ENCODE measurements at regions not wholly inside any gene's neighbourhood (a gene's known extent, or its start where the extent isn't known, plus 50 kb on each side); places are given as distances from the start of the nearest gene placed in this dataset.

GRCh38 chr2:220114443-220114842 lies 487.0 kb downstream of the SLC4A3 start:
- H3K9me3 Mint-ChIP-seq = peaks cover 2 to 26% (median 5%) of the 10 kb centered on the region in 11 donors
- Histone ChIP-seq H3K4me3 (ENCODE audit: low read length) (no peak overlapping the region), H3K4me1 (ENCODE audit: control insufficient read depth in 2 of 2, insufficient read depth in 2 of 2, low read length in 2 of 2) (no peaks in the 10 kb centered on the region), H3K36me3 (ENCODE audit: control insufficient read depth in 2 of 3, insufficient read depth in 3 of 3, low read length in 3 of 3) (no peaks in the 10 kb centered on the region), H3K27me3 (ENCODE audit: control insufficient read depth in 2 of 2, insufficient read depth in 2 of 2, low read length in 2 of 2) (no peaks in the 10 kb centered on the region), H3K9me3 (ENCODE audit: control insufficient read depth in 2 of 3, low read length in 3 of 3) (no peaks in the 10 kb centered on the region), H3K27ac (ENCODE audit: low read depth, low read length) (no peak overlapping the region)
- H3K4me1 Mint-ChIP-seq = no peaks in the 10 kb centered on the region
- DNase-seq (no peak), ATAC-seq (no peak)
- POLR2A ChIA-PET = no interaction called here
- intact Hi-C loops (cut with micrococcal nuclease) = no loop called here
- H3K4me3 Mint-ChIP-seq = no peak overlapping the region
- CTCF ChIA-PET = no interaction called here
- H3K36me3 Mint-ChIP-seq = no peaks in the 10 kb centered on the region
- H3K27ac Mint-ChIP-seq = no peak overlapping the region
- peaks cover 0 to 3% (median 0%) of the 10 kb centered on the region in 5 donors for H3K27me3 Mint-ChIP-seq

GRCh38 chr2:220117025-220117424 lies 489.6 kb downstream of the SLC4A3 start:
- POLR2A ChIA-PET = no interaction called here
- H3K9me3 ChIP-seq (ENCODE audit: control insufficient read depth in 2 of 3, low read length in 3 of 3) = no peaks in the 10 kb centered on the region
- Mint-ChIP-seq H3K4me3 (no peak overlapping the region), H3K36me3 (no peaks in the 10 kb centered on the region), H3K9me3 (peaks cover 2 to 26% (median 5%) of the 10 kb centered on the region in 11 donors), H3K4me1 (no peaks in the 10 kb centered on the region), H3K27ac (no peak overlapping the region), H3K27me3 (peaks cover 0 to 3% (median 0%) of the 10 kb centered on the region in 5 donors)
- H3K4me3 ChIP-seq (ENCODE audit: low read length) = no peak overlapping the region
- no peak for ATAC-seq
- intact Hi-C loops (cut with micrococcal nuclease) = no loop called here
- no peak for DNase-seq
- H3K4me1 ChIP-seq (ENCODE audit: control insufficient read depth in 2 of 2, insufficient read depth in 2 of 2, low read length in 2 of 2) = no peaks in the 10 kb centered on the region
- no peaks in the 10 kb centered on the region for H3K27me3 ChIP-seq (ENCODE audit: control insufficient read depth in 2 of 2, insufficient read depth in 2 of 2, low read length in 2 of 2)
- CTCF ChIA-PET = no interaction called here
- H3K27ac ChIP-seq (ENCODE audit: low read depth, low read length) = no peak overlapping the region
- no peaks in the 10 kb centered on the region for H3K36me3 ChIP-seq (ENCODE audit: control insufficient read depth in 2 of 3, insufficient read depth in 3 of 3, low read length in 3 of 3)

- ChIA-PET CTCF (no interaction called here), POLR2A (no interaction called here)
- Histone ChIP-seq H3K27ac (ENCODE audit: low read depth, low read length) (no peak overlapping the region), H3K4me3 (ENCODE audit: low read length) (no peak overlapping the region), H3K9me3 (ENCODE audit: control insufficient read depth in 2 of 3, low read length in 3 of 3) (no peaks in the 10 kb centered on the region), H3K27me3 (ENCODE audit: control insufficient read depth in 2 of 2, insufficient read depth in 2 of 2, low read length in 2 of 2) (no peaks in the 10 kb centered on the region), H3K4me1 (ENCODE audit: control insufficient read depth in 2 of 2, insufficient read depth in 2 of 2, low read length in 2 of 2) (no peaks in the 10 kb centered on the region), H3K36me3 (ENCODE audit: control insufficient read depth in 2 of 3, insufficient read depth in 3 of 3, low read length in 3 of 3) (no peaks in the 10 kb centered on the region)
- no peaks in the 10 kb centered on the region for H3K36me3 Mint-ChIP-seq
- ATAC-seq (no peak), DNase-seq (no peak)
- H3K27me3 Mint-ChIP-seq = peaks cover 0 to 3% (median 0%) of the 10 kb centered on the region in 5 donors
- peaks cover 2 to 19% (median 5%) of the 10 kb centered on the region in 11 donors for H3K9me3 Mint-ChIP-seq
- no peak overlapping the region for H3K27ac Mint-ChIP-seq
- H3K4me3 Mint-ChIP-seq = no peak overlapping the region
- intact Hi-C loops (cut with micrococcal nuclease) = no loop called here
- no peaks in the 10 kb centered on the region for H3K4me1 Mint-ChIP-seq
Observed at GRCh38 chr2:220120041-220120440, 492.6 kb downstream of the SLC4A3 start.

GRCh38 chr2:220123751-220124150 lies 496.3 kb downstream of the SLC4A3 start:
- Histone ChIP-seq H3K9me3 (ENCODE audit: control insufficient read depth in 2 of 3, low read length in 3 of 3) (no peaks in the 10 kb centered on the region), H3K4me1 (ENCODE audit: control insufficient read depth in 2 of 2, insufficient read depth in 2 of 2, low read length in 2 of 2) (no peaks in the 10 kb centered on the region), H3K27me3 (ENCODE audit: control insufficient read depth in 2 of 2, insufficient read depth in 2 of 2, low read length in 2 of 2) (no peaks in the 10 kb centered on the region), H3K4me3 (ENCODE audit: low read length) (no peak overlapping the region), H3K36me3 (ENCODE audit: control insufficient read depth in 2 of 3, insufficient read depth in 3 of 3, low read length in 3 of 3) (no peaks in the 10 kb centered on the region), H3K27ac (ENCODE audit: low read depth, low read length) (no peak overlapping the region)
- Mint-ChIP-seq H3K27ac (no peak overlapping the region), H3K9me3 (peaks cover 0 to 4% (median 0%) of the 10 kb centered on the region in 11 donors), H3K27me3 (peaks cover 0 to 5% (median 0%) of the 10 kb centered on the region in 5 donors), H3K4me1 (no peaks in the 10 kb centered on the region), H3K36me3 (no peaks in the 10 kb centered on the region), H3K4me3 (no peak overlapping the region)
- intact Hi-C loops (cut with micrococcal nuclease) = no loop called here
- DNase-seq = no peak
- ChIA-PET POLR2A (no interaction called here), CTCF (no interaction called here)
- no peak for ATAC-seq

- no peak overlapping the region for H3K27ac ChIP-seq (ENCODE audit: low read depth, low read length)
- no peak for DNase-seq
- intact Hi-C loops (cut with micrococcal nuclease) = no loop called here
- H3K4me1 Mint-ChIP-seq = no peaks in the 10 kb centered on the region
- no peaks in the 10 kb centered on the region for H3K9me3 ChIP-seq (ENCODE audit: control insufficient read depth in 2 of 3, low read length in 3 of 3)
- H3K27me3 Mint-ChIP-seq = peaks cover 0 to 5% (median 0%) of the 10 kb centered on the region in 5 donors
- ChIA-PET POLR2A (no interaction called here), CTCF (no interaction called here)
- H3K36me3 ChIP-seq (ENCODE audit: control insufficient read depth in 2 of 3, insufficient read depth in 3 of 3, low read length in 3 of 3) = no peaks in the 10 kb centered on the region
- no peak overlapping the region for H3K4me3 ChIP-seq (ENCODE audit: low read length)
- no peak overlapping the region for H3K4me3 Mint-ChIP-seq
- H3K27me3 ChIP-seq (ENCODE audit: control insufficient read depth in 2 of 2, insufficient read depth in 2 of 2, low read length in 2 of 2) = no peaks in the 10 kb centered on the region
- no peaks in the 10 kb centered on the region for H3K36me3 Mint-ChIP-seq
- ATAC-seq = no peak
- no peaks in the 10 kb centered on the region for H3K4me1 ChIP-seq (ENCODE audit: control insufficient read depth in 2 of 2, insufficient read depth in 2 of 2, low read length in 2 of 2)
- peaks cover 0 to 6% (median 0%) of the 10 kb centered on the region in 11 donors for H3K9me3 Mint-ChIP-seq
- H3K27ac Mint-ChIP-seq = no peak overlapping the region
Observed at GRCh38 chr2:220125551-220125950, 498.1 kb downstream of the SLC4A3 start.

- Histone ChIP-seq H3K9me3 (ENCODE audit: control insufficient read depth in 2 of 3, low read length in 3 of 3) (peaks cover 0 to 5% (median 0%) of the 10 kb centered on the region in 3 experiments), H3K4me3 (ENCODE audit: low read length) (no peak overlapping the region), H3K4me1 (ENCODE audit: control insufficient read depth in 2 of 2, insufficient read depth in 2 of 2, low read length in 2 of 2) (no peaks in the 10 kb centered on the region), H3K27ac (ENCODE audit: low read depth, low read length) (no peak overlapping the region), H3K36me3 (ENCODE audit: control insufficient read depth in 2 of 3, insufficient read depth in 3 of 3, low read length in 3 of 3) (no peaks in the 10 kb centered on the region), H3K27me3 (ENCODE audit: control insufficient read depth in 2 of 2, insufficient read depth in 2 of 2, low read length in 2 of 2) (no peaks in the 10 kb centered on the region)
- Mint-ChIP-seq H3K4me1 (no peaks in the 10 kb centered on the region), H3K4me3 (no peak overlapping the region), H3K36me3 (no peaks in the 10 kb centered on the region), H3K27me3 (peaks cover 0 to 5% (median 0%) of the 10 kb centered on the region in 5 donors), H3K9me3 (peaks cover 0 to 9% (median 6%) of the 10 kb centered on the region in 11 donors), H3K27ac (no peak overlapping the region)
- DNase-seq (no peak), ATAC-seq (no peak)
- ChIA-PET CTCF (no interaction called here), POLR2A (no interaction called here)
- intact Hi-C loops (cut with micrococcal nuclease) = no loop called here
Observed at GRCh38 chr2:220127311-220127710, 499.9 kb downstream of the SLC4A3 start.

GRCh38 chr2:220127876-220128275 lies 500.4 kb downstream of the SLC4A3 start:
- intact Hi-C loops (cut with micrococcal nuclease) = no loop called here
- no peak for DNase-seq
- Mint-ChIP-seq H3K27ac (no peak overlapping the region), H3K36me3 (no peaks in the 10 kb centered on the region), H3K9me3 (peaks cover 0 to 11% (median 7%) of the 10 kb centered on the region in 11 donors), H3K4me3 (no peak overlapping the region), H3K4me1 (no peaks in the 10 kb centered on the region), H3K27me3 (peaks cover 0 to 5% (median 0%) of the 10 kb centered on the region in 5 donors)
- H3K36me3 ChIP-seq (ENCODE audit: control insufficient read depth in 2 of 3, insufficient read depth in 3 of 3, low read length in 3 of 3) = no peaks in the 10 kb centered on the region
- no peak for ATAC-seq
- H3K4me1 ChIP-seq (ENCODE audit: control insufficient read depth in 2 of 2, insufficient read depth in 2 of 2, low read length in 2 of 2) = no peaks in the 10 kb centered on the region
- ChIA-PET CTCF (no interaction called here), POLR2A (no interaction called here)
- no peaks in the 10 kb centered on the region for H3K27me3 ChIP-seq (ENCODE audit: control insufficient read depth in 2 of 2, insufficient read depth in 2 of 2, low read length in 2 of 2)
- no peak overlapping the region for H3K4me3 ChIP-seq (ENCODE audit: low read length)
- H3K27ac ChIP-seq (ENCODE audit: low read depth, low read length) = no peak overlapping the region
- H3K9me3 ChIP-seq (ENCODE audit: control insufficient read depth in 2 of 3, low read length in 3 of 3) = peaks cover 0 to 5% (median 0%) of the 10 kb centered on the region in 3 experiments
